ENCODE measurements at regions not wholly inside any gene's neighbourhood (a gene's known extent, or its start where the extent isn't known, plus 50 kb on each side); places are given as distances from the start of the nearest gene placed in this dataset.

DNA sequence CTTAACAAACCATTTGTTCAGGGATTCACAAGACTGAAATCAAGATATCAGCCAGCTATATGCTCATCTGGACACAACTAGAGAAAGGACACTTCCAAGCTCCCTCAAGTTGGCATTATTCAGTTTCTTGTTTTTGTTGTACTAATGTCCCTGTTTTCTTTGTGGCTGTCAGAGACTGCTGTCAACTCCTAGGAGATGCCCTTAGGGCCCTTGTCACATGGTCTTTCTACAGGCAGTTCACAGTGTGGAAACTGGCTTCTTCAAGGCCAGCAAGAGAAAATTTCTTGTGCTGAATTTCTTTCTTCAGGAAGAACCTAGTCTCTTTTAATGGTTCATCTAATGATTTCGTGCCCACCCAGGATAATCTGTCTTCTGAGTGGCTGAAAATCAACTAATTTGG is 677.2 kb upstream of the MAN1A1 start:
- TF ChIP-seq, protein P1, sequence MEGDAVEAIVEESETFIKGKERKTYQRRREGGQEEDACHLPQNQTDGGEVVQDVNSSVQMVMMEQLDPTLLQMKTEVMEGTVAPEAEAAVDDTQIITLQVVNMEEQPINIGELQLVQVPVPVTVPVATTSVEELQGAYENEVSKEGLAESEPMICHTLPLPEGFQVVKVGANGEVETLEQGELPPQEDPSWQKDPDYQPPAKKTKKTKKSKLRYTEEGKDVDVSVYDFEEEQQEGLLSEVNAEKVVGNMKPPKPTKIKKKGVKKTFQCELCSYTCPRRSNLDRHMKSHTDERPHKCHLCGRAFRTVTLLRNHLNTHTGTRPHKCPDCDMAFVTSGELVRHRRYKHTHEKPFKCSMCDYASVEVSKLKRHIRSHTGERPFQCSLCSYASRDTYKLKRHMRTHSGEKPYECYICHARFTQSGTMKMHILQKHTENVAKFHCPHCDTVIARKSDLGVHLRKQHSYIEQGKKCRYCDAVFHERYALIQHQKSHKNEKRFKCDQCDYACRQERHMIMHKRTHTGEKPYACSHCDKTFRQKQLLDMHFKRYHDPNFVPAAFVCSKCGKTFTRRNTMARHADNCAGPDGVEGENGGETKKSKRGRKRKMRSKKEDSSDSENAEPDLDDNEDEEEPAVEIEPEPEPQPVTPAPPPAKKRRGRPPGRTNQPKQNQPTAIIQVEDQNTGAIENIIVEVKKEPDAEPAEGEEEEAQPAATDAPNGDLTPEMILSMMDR (conservative IDR thresholded peaks at IDR 0.05 in 1 of 2, IDR thresholded peaks at IDR 0.05 in 1 of 2; ENCODE audit: low read depth in 1 of 2, low read length in 2 of 2): no peak
- TF ChIP-seq EZH2 (IDR thresholded peaks at IDR 0.05; ENCODE audit: low read length, missing control alignments): no peak
